K562 (cell line): ENCODE measurements at regions not wholly inside any gene's neighbourhood (a gene's known extent, or its start where the extent isn't known, plus 50 kb on each side); places are given as distances from the start of the nearest gene placed in this dataset.

Experiments used
- ATAC-seq: fragments of 200-7000 bp; cut with Tn5 transposase; 3 replicates; pipeline ENCODE4 v1.9.1; 2020; ENCODE audit warnings: moderate library complexity
- BruUV-seq: library from RNA; stranded (reverse); fragments of 400-500 nt; replicated peaks from 2 replicates; lab custom pipeline; 2021; lab: Mats Ljungman, UMichigan
- CTCF ChIA-PET: fragments of 300-600 bp; formaldehyde crosslinking; extraction: SDS; loops from one replicate; lab custom pipeline; 2021; ENCODE audit warnings: low intra/inter-chr PET ratio; lab: Yijun Ruan, JAX
- POLR2A ChIA-PET: fragments of 300-600, 350-650 bp; sonication (Branson Sonifier 250); formaldehyde crosslinking; extraction: SDS; loops from one replicate; lab custom pipeline; 2021; ENCODE audit warnings: antibody characterized with exemption, inconsistent platforms; lab: Yijun Ruan, JAX
- DNase-seq, 4 experiments: peaks; one replicate each; pipeline versions ENCODE4 v3.0.0 to v3.0.0-alpha.2; 2011 to 2018; ENCODE audit warnings: low spot score in 3 of 4, mixed read lengths in 3 of 4; ENCODE audit errors: extremely low read depth in 1 of 4
- FAIRE-seq: peaks from 2 replicates; lab custom pipeline; 2011; peaks lifted over from hg19 to GRCh38; lab: Jason Lieb, UNC
- H2AFZ ChIP-seq: 2 replicates; pipeline ENCODE4 v1.6.0; 2011; ENCODE audit warnings: low read depth, low read length, control low read depth, inconsistent platforms
- H3K27ac ChIP-seq: fragments of 200-600 bp; 3 replicates; pipeline ENCODE4 v1.8.0; 2011; ENCODE audit warnings: low read depth, mild to moderate bottlenecking, control low read depth, inconsistent platforms, low read length, moderate library complexity, mixed read lengths; ENCODE audit errors: extremely low read depth
- H3K27me3 ChIP-seq, 2 experiments: fragments of 300-600 bp in 1 of 2; 2 replicates in 1 of 2; 3 replicates in 1 of 2; pipeline versions ENCODE4 v1.6.0 to v1.8.0; 2011; ENCODE audit warnings: inconsistent platforms in 2 of 2, low read length in 2 of 2, mild to moderate bottlenecking in 1 of 2, mixed read lengths in 1 of 2, moderate library complexity in 1 of 2; ENCODE audit not compliant: control insufficient read depth in 2 of 2, insufficient read depth in 2 of 2
- H3K36me3 ChIP-seq: fragments of 300-600 bp; 3 replicates; pipeline ENCODE4 v1.8.0; 2011; ENCODE audit warnings: mild to moderate bottlenecking, low read length, inconsistent platforms; ENCODE audit not compliant: control insufficient read depth, insufficient read depth
- H3K4me1 ChIP-seq, 2 experiments: fragments of 200-600 bp in 1 of 2; replicated peaks in 1 of 2; 2 replicates in 1 of 2; 3 replicates in 1 of 2; pipeline versions ENCODE4 v1.5.1 to v1.8.0; 2011; ENCODE audit warnings: inconsistent platforms in 2 of 2, low read length in 2 of 2, mild to moderate bottlenecking in 1 of 2, mixed read lengths in 1 of 2, moderate library complexity in 1 of 2; ENCODE audit not compliant: control insufficient read depth in 2 of 2, insufficient read depth in 2 of 2
- H3K4me2 ChIP-seq: 2 replicates; pipeline ENCODE4 v1.6.1; 2011; ENCODE audit warnings: low read length, control low read depth, inconsistent platforms, mixed read lengths; ENCODE audit not compliant: insufficient read depth
- H3K4me3 ChIP-seq: fragments of 200-600 bp; sonication (generic), shearing (Covaris generic); 2 replicates; pipeline ENCODE4 v1.5.1; 2016; ENCODE audit warnings: control low read depth, inconsistent platforms
- H3K79me2 ChIP-seq: fragments of 200-600 bp; 3 replicates; pipeline ENCODE4 v1.8.0; 2011; ENCODE audit warnings: low read length, inconsistent platforms; ENCODE audit not compliant: control insufficient read depth, insufficient read depth
- H3K9ac ChIP-seq, 2 experiments: 2 replicates each; pipeline versions ENCODE4 v1.6.0 to v1.6.1; 2011; ENCODE audit warnings: low read depth in 2 of 2, low read length in 2 of 2, control low read depth in 1 of 2, inconsistent platforms in 1 of 2, mild to moderate bottlenecking in 1 of 2, mixed read lengths in 1 of 2; ENCODE audit not compliant: insufficient read depth in 1 of 2
- H3K9me1 ChIP-seq: one replicate; pipeline ENCODE4 v1.6.0; 2011; ENCODE audit warnings: inconsistent platforms, mild to moderate bottlenecking, low read length, moderate library complexity; ENCODE audit not compliant: control insufficient read depth, insufficient read depth
- H3K9me3 ChIP-seq: replicated peaks from 2 replicates; pipeline ENCODE4 v1.5.1; 2011; ENCODE audit warnings: low read depth, low read length, inconsistent platforms; ENCODE audit not compliant: control insufficient read depth, insufficient read depth
- H4K20me1 ChIP-seq: replicated peaks from 2 replicates; pipeline ENCODE4 v1.6.1; 2011; ENCODE audit warnings: low read length, inconsistent platforms, mixed read lengths; ENCODE audit not compliant: control insufficient read depth, insufficient read depth
- CBFA2T3 ChIP-seq: fragments of 450-650 bp; IDR thresholded peaks from 2 replicates; pipeline ENCODE4 v1.6.1; 2017
- DIDO1 ChIP-seq: fragments of 450-650 bp; IDR thresholded peaks from 2 replicates; pipeline ENCODE4 v1.6.1; 2016; ENCODE audit warnings: low read depth, missing biosample characterization, missing genetic modification characterization
- FOXA1 ChIP-seq: fragments of 450-650 bp; IDR thresholded peaks from 2 replicates; pipeline ENCODE4 v1.6.1; 2016; ENCODE audit warnings: mild to moderate bottlenecking, borderline replicate concordance
- FOXJ3 ChIP-seq: sonication (generic); formaldehyde crosslinking; IDR thresholded peaks from 2 replicates; pipeline ENCODE4 v1.4.0; 2020; ENCODE audit warnings: mild to moderate bottlenecking, missing genetic modification reagents
- FOXK1 ChIP-seq: sonication (generic); formaldehyde crosslinking; IDR thresholded peaks from 2 replicates; pipeline ENCODE4 v1.8.0; 2022; ENCODE audit warnings: missing genetic modification reagents, mild to moderate bottlenecking, borderline replicate concordance
- HIVEP1 ChIP-seq: fragments of 250-450 bp; sonication (Bioruptor Pico); IDR thresholded peaks from 2 replicates; pipeline ENCODE4 v1.4.0; 2020; ENCODE audit warnings: mild to moderate bottlenecking
- MAFF ChIP-seq: IDR thresholded peaks from 2 replicates; pipeline ENCODE4 v1.6.1; 2012; ENCODE audit warnings: low read length, improper control_type of control experiment
- MIER1 ChIP-seq: fragments of 450-650 bp; IDR thresholded peaks from 2 replicates; pipeline ENCODE4 v1.6.1; 2016; ENCODE audit warnings: antibody characterized with exemption, mild to moderate bottlenecking, low read depth
- MYBL2 ChIP-seq, 2 experiments: fragments of 450-650 bp in 1 of 2; sonication (generic) in 1 of 2; formaldehyde crosslinking in 1 of 2; IDR thresholded peaks; 2 replicates each; pipeline versions ENCODE4 v1.6.1 to v1.8.1; 2017 to 2022; ENCODE audit warnings: borderline replicate concordance in 1 of 2, inconsistent platforms in 1 of 2, low read depth in 1 of 2, mild to moderate bottlenecking in 1 of 2, missing genetic modification reagents in 1 of 2, moderate library complexity in 1 of 2
- NFIC ChIP-seq: fragments of 450-650 bp; IDR thresholded peaks from 2 replicates; pipeline ENCODE4 v1.6.1; 2017; ENCODE audit warnings: mild to moderate bottlenecking, inconsistent platforms
- ZBTB1 ChIP-seq: sonication (generic); formaldehyde crosslinking; IDR thresholded peaks from 2 replicates; pipeline ENCODE4 v1.8.1; 2023; ENCODE audit warnings: missing genetic modification reagents, low read depth, mild to moderate bottlenecking, borderline replicate concordance
- ZBTB8A ChIP-seq: fragments of 450-650 bp; IDR thresholded peaks from 2 replicates; pipeline ENCODE4 v1.6.1; 2018; ENCODE audit warnings: mild to moderate bottlenecking, moderate library complexity; ENCODE audit not compliant: partially characterized antibody
- ZFX ChIP-seq: sonication (generic); formaldehyde crosslinking; IDR thresholded peaks from 2 replicates; pipeline ENCODE4 v1.8.0; 2022; ENCODE audit warnings: mild to moderate bottlenecking, missing genetic modification reagents, moderate library complexity
- ZNF124 ChIP-seq: sonication (generic); formaldehyde crosslinking; IDR thresholded peaks from 2 replicates; pipeline ENCODE4 v1.8.1; 2022; ENCODE audit warnings: missing genetic modification reagents
- ZNF431 ChIP-seq: sonication (generic); formaldehyde crosslinking; IDR thresholded peaks from 2 replicates; pipeline ENCODE4 v1.8.0; 2022; ENCODE audit warnings: mild to moderate bottlenecking, missing genetic modification reagents
- WGBS: fragments of 100-300 bp; shearing (Covaris generic); methylation state at CpG from one replicate; pipeline ENCODE4 v1.1.6; 2016; ENCODE audit warnings: low coverage, mixed read lengths; ENCODE audit not compliant: insufficient coverage; ENCODE audit errors: missing lambda C conversion rate; 5-methylcytosine and 5-hydroxymethylcytosine counted together
- in situ Hi-C: fragments of 300-500 bp; cut with MboI; formaldehyde crosslinking; loops from 4 replicates; pipeline ENCODE4 v1.15.0; 2018; ENCODE audit warnings: inconsistent platforms, mixed read lengths
- intact Hi-C: fragments of 100-400 bp; cut with micrococcal nuclease; formaldehyde crosslinking; loops from 2 replicates; pipeline ENCODE4 v1.14.2; 2022
- TF ChIP-seq, protein P1 (sequence below): fragments of 450-650 bp; formaldehyde crosslinking; conservative IDR thresholded peaks from 2 replicates; pipeline ENCODE4 v1.4.0; 2022; ENCODE audit warnings: mild to moderate bottlenecking, missing genetic modification characterization
- TF ChIP-seq, protein P2 (sequence below): fragments of 450-650 bp; IDR thresholded peaks from 2 replicates; pipeline ENCODE4 v1.6.1; 2016; ENCODE audit warnings: antibody characterized with exemption
- TF ChIP-seq, protein P3 (sequence below): fragments of 250-450 bp; sonication (Bioruptor Pico); IDR thresholded peaks from 2 replicates; pipeline ENCODE4 v1.5.0; 2021
- TF ChIP-seq, protein P4 (sequence below): fragments of 450-650 bp; conservative IDR thresholded peaks from 2 replicates; pipeline ENCODE4 v1.6.1; 2016; ENCODE audit warnings: missing genetic modification characterization, low read depth, mild to moderate bottlenecking, control low read depth, missing compliant biosample characterization

DNA sequence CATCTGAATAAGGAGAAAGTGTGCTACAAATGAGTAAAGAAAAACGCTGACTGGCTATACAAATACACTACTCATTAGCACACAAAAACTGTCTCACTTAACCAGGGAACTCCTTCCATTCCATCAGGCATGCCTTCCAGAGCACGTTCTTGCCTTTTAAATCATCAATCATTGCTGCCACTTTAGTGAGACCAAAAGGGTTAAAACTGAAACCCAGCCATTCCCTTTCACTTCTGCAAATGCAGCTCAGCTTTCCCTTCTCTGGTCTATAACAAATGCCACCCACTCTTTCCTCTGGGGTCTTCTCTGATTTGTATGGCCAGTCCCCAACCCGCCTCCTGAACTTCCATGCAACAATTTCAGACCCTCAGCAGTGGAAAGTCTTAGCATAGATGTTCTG is 231.5 kb downstream of the TRIML1 start:
- in situ Hi-C loops: no loop called here
- CTCF ChIA-PET: no interaction called here
- Histone ChIP-seq H3K79me2 (no peaks in the 10 kb centered on the region), H3K36me3 (no peaks in the 10 kb centered on the region), H4K20me1 (no peaks in the 10 kb centered on the region), H3K9ac (no peak overlapping the region), H3K4me3 (no peak overlapping the region), H2AFZ (no peak overlapping the region), H3K4me2 (no peak overlapping the region), H3K27me3 (no peaks in the 10 kb centered on the region)
- ATAC-seq (no peak), DNase-seq (no peak)
- WGBS: 0% methylated on average over 3 of the region's 3 CpGs
- POLR2A ChIA-PET: no interaction called here
- TF ChIP-seq HIVEP1 (CRISPR knock-in tag) (no peak), NFIC (no peak), ZNF124 (CRISPR knock-in tag) (no peak), MYBL2 (IDR thresholded peaks at IDR 0.05; ENCODE audit: low read depth) (no peak), MYBL2 (CRISPR knock-in tag; IDR thresholded peaks at IDR 0.05; ENCODE audit: borderline replicate concordance) (no peak), ZFX (no peak), FOXA1 (no peak), FOXK1 (CRISPR knock-in tag) (no peak), MAFF (no peak), ZBTB1 (no peak), CBFA2T3 (no peak), ZNF431 (CRISPR knock-in tag) (no peak), FOXJ3 (CRISPR knock-in tag) (no peak), ZBTB8A (no peak), MIER1 (no peak), DIDO1 (no peak)
- TF ChIP-seq, protein P1, sequence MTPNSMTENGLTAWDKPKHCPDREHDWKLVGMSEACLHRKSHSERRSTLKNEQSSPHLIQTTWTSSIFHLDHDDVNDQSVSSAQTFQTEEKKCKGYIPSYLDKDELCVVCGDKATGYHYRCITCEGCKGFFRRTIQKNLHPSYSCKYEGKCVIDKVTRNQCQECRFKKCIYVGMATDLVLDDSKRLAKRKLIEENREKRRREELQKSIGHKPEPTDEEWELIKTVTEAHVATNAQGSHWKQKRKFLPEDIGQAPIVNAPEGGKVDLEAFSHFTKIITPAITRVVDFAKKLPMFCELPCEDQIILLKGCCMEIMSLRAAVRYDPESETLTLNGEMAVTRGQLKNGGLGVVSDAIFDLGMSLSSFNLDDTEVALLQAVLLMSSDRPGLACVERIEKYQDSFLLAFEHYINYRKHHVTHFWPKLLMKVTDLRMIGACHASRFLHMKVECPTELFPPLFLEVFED (CRISPR knock-in tag): no peak
- TF ChIP-seq, protein P2, sequence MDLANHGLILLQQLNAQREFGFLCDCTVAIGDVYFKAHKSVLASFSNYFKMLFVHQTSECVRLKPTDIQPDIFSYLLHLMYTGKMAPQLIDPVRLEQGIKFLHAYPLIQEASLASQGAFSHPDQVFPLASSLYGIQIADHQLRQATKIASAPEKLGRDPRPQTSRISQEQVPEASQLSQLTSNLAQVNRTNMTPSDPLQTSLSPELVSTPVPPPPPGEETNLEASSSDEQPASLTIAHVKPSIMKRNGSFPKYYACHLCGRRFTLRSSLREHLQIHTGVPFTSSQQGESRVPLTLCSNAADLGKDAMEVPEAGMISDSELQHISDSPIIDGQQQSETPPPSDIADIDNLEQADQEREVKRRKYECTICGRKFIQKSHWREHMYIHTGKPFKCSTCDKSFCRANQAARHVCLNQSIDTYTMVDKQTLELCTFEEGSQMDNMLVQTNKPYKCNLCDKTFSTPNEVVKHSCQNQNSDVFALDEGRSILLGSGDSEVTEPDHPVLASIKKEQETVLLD: no peak
- TF ChIP-seq, protein P3, sequence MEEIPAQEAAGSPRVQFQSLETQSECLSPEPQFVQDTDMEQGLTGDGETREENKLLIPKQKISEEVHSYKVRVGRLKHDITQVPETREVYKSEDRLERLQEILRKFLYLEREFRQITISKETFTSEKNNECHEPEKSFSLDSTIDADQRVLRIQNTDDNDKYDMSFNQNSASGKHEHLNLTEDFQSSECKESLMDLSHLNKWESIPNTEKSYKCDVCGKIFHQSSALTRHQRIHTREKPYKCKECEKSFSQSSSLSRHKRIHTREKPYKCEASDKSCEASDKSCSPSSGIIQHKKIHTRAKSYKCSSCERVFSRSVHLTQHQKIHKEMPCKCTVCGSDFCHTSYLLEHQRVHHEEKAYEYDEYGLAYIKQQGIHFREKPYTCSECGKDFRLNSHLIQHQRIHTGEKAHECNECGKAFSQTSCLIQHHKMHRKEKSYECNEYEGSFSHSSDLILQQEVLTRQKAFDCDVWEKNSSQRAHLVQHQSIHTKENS (CRISPR knock-in tag): no peak
- TF ChIP-seq, protein P4, sequence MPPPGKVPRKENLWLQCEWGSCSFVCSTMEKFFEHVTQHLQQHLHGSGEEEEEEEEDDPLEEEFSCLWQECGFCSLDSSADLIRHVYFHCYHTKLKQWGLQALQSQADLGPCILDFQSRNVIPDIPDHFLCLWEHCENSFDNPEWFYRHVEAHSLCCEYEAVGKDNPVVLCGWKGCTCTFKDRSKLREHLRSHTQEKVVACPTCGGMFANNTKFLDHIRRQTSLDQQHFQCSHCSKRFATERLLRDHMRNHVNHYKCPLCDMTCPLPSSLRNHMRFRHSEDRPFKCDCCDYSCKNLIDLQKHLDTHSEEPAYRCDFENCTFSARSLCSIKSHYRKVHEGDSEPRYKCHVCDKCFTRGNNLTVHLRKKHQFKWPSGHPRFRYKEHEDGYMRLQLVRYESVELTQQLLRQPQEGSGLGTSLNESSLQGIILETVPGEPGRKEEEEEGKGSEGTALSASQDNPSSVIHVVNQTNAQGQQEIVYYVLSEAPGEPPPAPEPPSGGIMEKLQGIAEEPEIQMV (tag): no peak
- TF ChIP-seq, all 486 proteins: peak for 0
- intact Hi-C loops: no loop called here
- Histone ChIP-seq H3K9me1 (no peaks in the 10 kb centered on the region), H3K4me1 (no peaks in the 10 kb centered on the region), H3K9me3 (no peaks in the 10 kb centered on the region), H3K27ac (no peak overlapping the region)
- FAIRE-seq: no peak
- no TSS peak for BruUV-seq
